Thymus (tissue), 11 donors: ENCODE measurements at regions not wholly inside any gene's neighbourhood (a gene's known extent, or its start where the extent isn't known, plus 50 kb on each side); places are given as distances from the start of the nearest gene placed in this dataset.
"Not testable (repeated sequence)": the region's sequence is repeated elsewhere in the genome, so short reads cannot be mapped to it uniquely, and the experiment has no call there.

Experiments used
- DNase-seq, 9 donors: peaks; one replicate each; pipeline ENCODE4 v3.0.0-alpha.2; 2013; ENCODE audit warnings: low spot score in 9 of 9, low read depth in 6 of 9, missing footprints in 1 of 9
- H3K27ac ChIP-seq, 2 donors: one replicate each; pipeline ENCODE4 v1.5.1; 2013; ENCODE audit warnings: control low read depth in 1 of 2, low read depth in 1 of 2, low read length in 1 of 2, mild to moderate bottlenecking in 1 of 2, moderate library complexity in 1 of 2
- H3K27me3 ChIP-seq, 2 donors: one replicate each; pipeline ENCODE4 v1.5.1; 2013; ENCODE audit warnings: low read length in 1 of 2; ENCODE audit not compliant: control insufficient read depth in 2 of 2, insufficient read depth in 1 of 2
- H3K36me3 ChIP-seq, 2 donors: one replicate each; pipeline ENCODE4 v1.5.1; 2013; ENCODE audit warnings: low read length in 1 of 2, mild to moderate bottlenecking in 1 of 2, moderate library complexity in 1 of 2; ENCODE audit not compliant: control insufficient read depth in 2 of 2, insufficient read depth in 2 of 2
- H3K4me1 ChIP-seq, 2 donors: one replicate each; pipeline ENCODE4 v1.5.1; 2013; ENCODE audit warnings: low read length in 2 of 2; ENCODE audit not compliant: control insufficient read depth in 2 of 2, insufficient read depth in 2 of 2
- H3K4me3 ChIP-seq, 2 donors: one replicate each; pipeline ENCODE4 v1.5.1; 2013; ENCODE audit warnings: low read length in 2 of 2, control low read depth in 1 of 2, mild to moderate bottlenecking in 1 of 2
- H3K9me3 ChIP-seq, 2 donors: one replicate each; pipeline ENCODE4 v1.5.1; 2013; ENCODE audit warnings: low read length in 1 of 2, mild to moderate bottlenecking in 1 of 2; ENCODE audit not compliant: control insufficient read depth in 2 of 2, insufficient read depth in 1 of 2
- WGBS: extraction: QIAGEN DNeasy Blood & Tissue Kit; methylation state at CpG from one replicate; pipeline ENCODE4 v1.1.7; 2013; 5-methylcytosine and 5-hydroxymethylcytosine counted together
- donor health status: healthy.

DNA sequence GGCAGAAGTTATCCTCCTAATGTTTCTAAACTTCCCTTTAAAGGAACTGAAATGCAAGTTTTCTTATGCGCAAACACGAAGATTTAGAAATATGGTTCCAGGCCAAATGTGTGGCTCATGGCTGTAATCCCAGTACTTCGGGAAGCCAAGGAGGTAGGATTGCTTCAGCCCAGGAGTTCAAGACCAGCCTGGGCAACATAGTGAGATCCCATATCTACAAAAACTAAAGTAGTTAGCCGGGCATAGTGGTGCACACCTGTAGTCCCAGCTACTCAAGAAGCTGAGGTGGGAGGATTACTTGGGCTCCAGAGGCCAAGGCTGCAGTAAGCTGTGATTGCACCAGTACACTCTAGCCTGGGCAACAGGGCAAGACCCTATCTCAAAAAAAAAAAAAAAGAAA lies 95.8 kb upstream of the SCAF8 start:
- Histone ChIP-seq H3K27ac (no peak overlapping the region), H3K4me3 (no peak overlapping the region)
- WGBS, result 97% methylated on average over 4 of the region's 4 CpGs

GRCh38 chr6:154638369-154638768 lies 94.8 kb upstream of the SCAF8 start:
- Histone ChIP-seq H3K4me3 (no peak overlapping the region), H3K36me3 (no peaks in the 10 kb centered on the region), H3K27ac (no peak overlapping the region), H3K27me3 (no peaks in the 10 kb centered on the region), H3K9me3 (no peaks in the 10 kb centered on the region), H3K4me1 (no peaks in the 10 kb centered on the region)
- WGBS, result 96% methylated on average over 3 of the region's 3 CpGs
- no peak for DNase-seq

More for the DNA sequence above, 95.8 kb upstream of the SCAF8 start:
- DNase-seq, result no peak
- H3K27me3 ChIP-seq, result no peaks in the 10 kb centered on the region
- no peaks in the 10 kb centered on the region for H3K36me3 ChIP-seq
- no peaks in the 10 kb centered on the region for H3K4me1 ChIP-seq
- H3K9me3 ChIP-seq, result no peaks in the 10 kb centered on the region

DNA sequence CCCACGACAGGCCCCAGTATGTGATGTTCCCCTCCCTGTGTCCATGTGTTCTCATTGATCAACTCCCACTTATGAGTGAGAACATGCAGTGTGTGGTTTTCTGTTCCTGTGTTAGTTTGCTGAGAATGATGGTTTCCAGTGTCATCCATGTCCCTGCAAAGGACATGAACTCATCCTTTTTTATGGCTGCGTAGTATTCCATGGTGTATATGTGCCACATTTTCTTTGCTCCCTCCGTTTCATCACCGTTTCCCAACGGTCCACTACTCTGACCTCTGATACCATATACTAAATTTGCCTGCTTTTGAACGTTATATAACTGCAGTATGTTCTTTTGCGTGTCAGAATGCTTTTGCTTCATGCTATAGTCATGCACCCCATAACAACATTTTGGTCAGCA lies 94.0 kb upstream of the SCAF8 start:
- not testable (repeated sequence) for H3K27me3 ChIP-seq
- 91% methylated on average over 7 of the region's 7 CpGs for WGBS

GRCh38 chr6:154648188-154648887 lies 84.9 kb upstream of the SCAF8 start:
- Histone ChIP-seq H3K9me3 (no peaks in the 10 kb centered on the region), H3K27me3 (no peaks in the 10 kb centered on the region), H3K4me3 (no peak overlapping the region), H3K4me1 (no peaks in the 10 kb centered on the region), H3K27ac (no peak overlapping the region), H3K36me3 (no peaks in the 10 kb centered on the region)
- 81% methylated on average over 3 of the region's 3 CpGs for WGBS
- no peak for DNase-seq

More for the DNA sequence above, 94.0 kb upstream of the SCAF8 start:
- H3K36me3 ChIP-seq, H3K27ac ChIP-seq, H3K4me3 ChIP-seq, DNase-seq, H3K4me1 ChIP-seq, H3K9me3 ChIP-seq: not testable (repeated sequence)

DNA sequence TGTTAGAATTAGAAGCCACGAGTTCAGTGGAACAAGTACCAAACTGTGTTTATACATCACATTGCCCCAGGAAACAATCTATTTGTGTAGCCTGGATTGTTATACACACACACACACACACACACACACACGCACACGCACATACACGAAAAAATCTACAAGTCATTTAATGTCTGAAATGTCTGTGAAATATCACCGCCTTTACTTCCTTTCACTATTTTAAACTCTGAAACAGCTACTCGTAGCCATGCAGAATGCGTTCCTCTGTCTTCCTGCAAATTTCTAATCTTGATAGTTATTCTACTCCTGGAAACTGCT lies 84.4 kb upstream of the SCAF8 start:
- H3K27ac ChIP-seq, result no peak overlapping the region
- 82% methylated on average over 7 of the region's 7 CpGs for WGBS
- no peaks in the 10 kb centered on the region for H3K36me3 ChIP-seq
- H3K4me1 ChIP-seq, result no peaks in the 10 kb centered on the region
- no peaks in the 10 kb centered on the region for H3K9me3 ChIP-seq
- H3K4me3 ChIP-seq, result no peak overlapping the region
- H3K27me3 ChIP-seq, result no peaks in the 10 kb centered on the region
- DNase-seq, result no peak

DNA sequence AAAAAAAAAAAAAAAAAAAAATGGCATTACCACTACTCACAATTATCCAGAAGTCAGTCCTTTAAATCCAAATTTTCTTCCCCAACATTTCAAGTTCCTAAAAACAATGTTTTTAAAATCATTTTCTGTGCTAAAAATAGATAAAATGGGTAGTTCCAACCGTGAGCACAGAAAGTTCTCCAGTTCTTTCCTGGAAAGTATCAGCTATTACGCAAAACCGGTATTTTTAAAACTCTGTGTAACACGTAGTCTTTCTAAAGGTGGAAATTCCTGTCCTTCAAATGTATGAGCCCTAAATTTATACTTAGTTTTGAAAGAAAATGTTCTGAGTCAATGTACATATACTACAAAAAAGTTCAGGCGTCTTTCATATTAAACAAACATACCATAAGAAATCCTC lies 83.5 kb upstream of the SCAF8 start:
- 84% methylated on average over 5 of the region's 5 CpGs for WGBS
- Histone ChIP-seq H3K4me1 (no peaks in the 10 kb centered on the region), H3K9me3 (no peaks in the 10 kb centered on the region), H3K27me3 (no peaks in the 10 kb centered on the region), H3K27ac (no peak overlapping the region), H3K4me3 (no peak overlapping the region), H3K36me3 (no peaks in the 10 kb centered on the region)
- no peak for DNase-seq

- Histone ChIP-seq H3K36me3 (no peaks in the 10 kb centered on the region), H3K27me3 (no peaks in the 10 kb centered on the region), H3K4me3 (no peak overlapping the region), H3K9me3 (no peaks in the 10 kb centered on the region), H3K4me1 (no peaks in the 10 kb centered on the region), H3K27ac (no peak overlapping the region)
- 79% methylated on average over 2 of the region's 2 CpGs for WGBS
- no peak for DNase-seq
Measured at GRCh38 chr6:154650351-154650750, 82.9 kb upstream of the SCAF8 start.

GRCh38 chr6:154651656-154652055 lies 81.6 kb upstream of the SCAF8 start:
- Histone ChIP-seq H3K4me3 (no peak overlapping the region), H3K4me1 (no peaks in the 10 kb centered on the region), H3K27ac (no peak overlapping the region), H3K9me3 (no peaks in the 10 kb centered on the region), H3K27me3 (no peaks in the 10 kb centered on the region), H3K36me3 (no peaks in the 10 kb centered on the region)
- no peak for DNase-seq
- 98% methylated on average over 2 of the region's 2 CpGs for WGBS

DNA sequence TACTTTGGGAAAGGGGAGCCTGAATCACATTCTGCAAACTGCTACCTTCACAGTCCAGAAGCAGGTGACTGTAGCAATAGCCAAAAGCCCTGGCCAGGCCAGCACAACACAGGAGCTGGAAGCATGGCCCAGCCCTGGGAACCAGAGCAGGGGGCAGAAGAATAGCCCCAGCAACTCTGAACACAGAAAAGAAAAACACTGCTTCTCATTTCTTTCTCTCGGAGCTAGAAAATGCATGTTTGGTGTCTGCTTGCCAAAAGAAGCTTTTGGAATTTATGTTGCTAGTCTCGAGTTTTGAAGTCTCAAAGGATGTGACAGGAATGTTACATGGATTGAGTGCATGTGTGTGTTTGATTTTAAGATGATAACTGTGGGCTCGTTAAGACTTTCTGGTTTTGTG lies 79.8 kb upstream of the SCAF8 start:
- Histone ChIP-seq H3K27me3 (no peaks in the 10 kb centered on the region), H3K4me1 (no peaks in the 10 kb centered on the region), H3K9me3 (no peaks in the 10 kb centered on the region), H3K4me3 (no peak overlapping the region), H3K36me3 (no peaks in the 10 kb centered on the region), H3K27ac (peak overlapping the region; percentile 43 to 60)
- DNase-seq, result no peak
- 90% methylated on average over 3 of the region's 3 CpGs for WGBS

- Histone ChIP-seq H3K36me3 (no peaks in the 10 kb centered on the region), H3K27ac (no peak overlapping the region), H3K27me3 (no peaks in the 10 kb centered on the region), H3K4me3 (no peak overlapping the region), H3K4me1 (no peaks in the 10 kb centered on the region), H3K9me3 (no peaks in the 10 kb centered on the region)
- WGBS, result 85% methylated on average over 4 of the region's 4 CpGs
- no peak for DNase-seq
Measured at GRCh38 chr6:154653853-154654252, 79.4 kb upstream of the SCAF8 start.
